GM12878 (cell line): ENCODE measurements at regions not wholly inside any gene's neighbourhood (a gene's known extent, or its start where the extent isn't known, plus 50 kb on each side); places are given as distances from the start of the nearest gene placed in this dataset.

ENCODE experiments used
- CHD1 ChIP-seq: IDR thresholded peaks from 2 replicates; pipeline ENCODE4 v1.6.1; 2012; ENCODE audit warnings: low read depth, low read length, improper control_type of control experiment
- EP300 ChIP-seq, 2 experiments: fragments of 150-350 bp in 1 of 2; IDR thresholded peaks; 2 replicates each; pipeline ENCODE4 v1.6.1; 2011 to 2012; ENCODE audit warnings: low read depth in 2 of 2, low read length in 2 of 2, borderline replicate concordance in 1 of 2, improper control_type of control experiment in 1 of 2, inconsistent platforms in 1 of 2; ENCODE audit not compliant: control insufficient read depth in 1 of 2
- FOXK2 ChIP-seq: fragments of 450-650 bp; IDR thresholded peaks from 2 replicates; pipeline ENCODE4 v1.6.1; 2017; ENCODE audit warnings: mild to moderate bottlenecking, moderate library complexity
- FOXM1 ChIP-seq: IDR thresholded peaks from 2 replicates; pipeline ENCODE4 v1.6.1; 2012; ENCODE audit warnings: low read depth, mild to moderate bottlenecking, inconsistent platforms, low read length, moderate library complexity
- NR2C2 ChIP-seq: IDR thresholded peaks from 2 replicates; pipeline ENCODE4 v1.6.1; 2011; ENCODE audit warnings: borderline replicate concordance, low read depth; ENCODE audit not compliant: control insufficient read depth, insufficient read length

DNA sequence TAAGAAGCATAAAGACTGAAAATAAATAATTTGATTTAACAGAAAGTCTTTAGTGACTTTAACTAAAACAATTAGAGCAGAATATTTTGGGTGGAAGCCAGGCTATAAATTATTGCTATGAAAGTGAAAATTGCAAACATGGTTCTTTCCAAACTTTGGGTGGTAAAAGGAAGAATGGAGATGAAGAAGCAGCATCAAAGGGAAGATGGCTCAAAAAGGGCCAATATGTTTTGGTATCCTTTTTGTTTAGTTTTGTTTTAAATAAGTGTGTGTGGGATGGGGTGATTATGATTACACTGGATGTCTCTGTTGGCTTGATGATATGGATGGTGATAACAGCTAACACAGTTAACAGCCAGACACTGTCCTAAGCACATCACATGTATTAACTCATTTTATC is 153.7 kb downstream of the CYB561 start:
- no peak for TF ChIP-seq CHD1
- TF ChIP-seq NR2C2 = no peak
- no peak for TF ChIP-seq FOXK2
- TF ChIP-seq FOXM1 = no peak
- TF ChIP-seq EP300 (IDR thresholded peaks at IDR 0.05; ENCODE audit: borderline replicate concordance in 1 of 2, control insufficient read depth in 1 of 2, low read depth in 2 of 2, low read length in 2 of 2) = no peak
